ENCODE measurements at regions not wholly inside any gene's neighbourhood (a gene's known extent, or its start where the extent isn't known, plus 50 kb on each side); places are given as distances from the start of the nearest gene placed in this dataset.
"Not testable (repeated sequence)": the region's sequence is repeated elsewhere in the genome, so short reads cannot be mapped to it uniquely, and the experiment has no call there.

DNA sequence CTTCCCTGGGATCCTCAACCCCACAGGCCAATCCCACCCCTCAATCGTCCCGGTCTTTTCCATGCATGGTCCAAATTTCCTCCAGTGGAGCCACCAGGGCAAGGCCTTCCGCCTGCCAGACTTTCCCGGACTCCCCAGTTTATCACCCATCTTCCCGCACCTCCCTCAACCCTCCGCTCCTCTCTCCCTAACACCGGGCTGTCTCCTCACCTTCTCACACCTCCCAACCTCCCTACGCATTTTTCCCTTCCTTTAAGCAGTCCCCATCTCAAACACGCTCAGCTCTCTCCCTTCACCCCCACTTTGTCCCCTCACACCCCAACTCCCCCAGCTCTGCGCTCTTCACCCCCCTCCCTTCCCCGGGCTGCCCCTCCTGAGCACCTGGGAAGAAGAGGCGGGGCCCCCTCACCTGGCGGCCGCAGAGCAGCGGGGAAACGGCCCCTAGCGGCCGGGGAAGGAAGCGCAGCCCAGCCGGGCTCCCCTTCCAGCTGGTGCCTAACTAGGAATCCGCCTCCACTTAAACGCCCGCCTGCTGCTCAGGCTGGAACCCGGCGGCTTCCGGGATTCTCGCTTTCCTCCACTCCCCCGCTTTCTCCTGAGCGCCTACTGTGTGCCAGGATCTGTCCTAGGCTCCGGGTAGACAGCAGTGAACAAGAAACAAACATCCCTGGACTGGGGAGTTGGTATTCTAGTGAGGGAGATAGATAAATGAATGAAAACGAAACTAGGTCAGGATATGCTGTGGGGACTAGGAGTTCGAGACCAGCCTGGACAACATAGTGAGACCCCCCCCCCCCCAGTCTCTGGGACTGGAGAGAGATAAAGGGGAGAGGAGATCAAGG is 126.7 kb downstream of the CRLF3 start:
- not testable (repeated sequence) for TF ChIP-seq EZH2 (IDR thresholded peaks at IDR 0.05; ENCODE audit: low read length, missing control alignments)
- TF ChIP-seq, protein P1, sequence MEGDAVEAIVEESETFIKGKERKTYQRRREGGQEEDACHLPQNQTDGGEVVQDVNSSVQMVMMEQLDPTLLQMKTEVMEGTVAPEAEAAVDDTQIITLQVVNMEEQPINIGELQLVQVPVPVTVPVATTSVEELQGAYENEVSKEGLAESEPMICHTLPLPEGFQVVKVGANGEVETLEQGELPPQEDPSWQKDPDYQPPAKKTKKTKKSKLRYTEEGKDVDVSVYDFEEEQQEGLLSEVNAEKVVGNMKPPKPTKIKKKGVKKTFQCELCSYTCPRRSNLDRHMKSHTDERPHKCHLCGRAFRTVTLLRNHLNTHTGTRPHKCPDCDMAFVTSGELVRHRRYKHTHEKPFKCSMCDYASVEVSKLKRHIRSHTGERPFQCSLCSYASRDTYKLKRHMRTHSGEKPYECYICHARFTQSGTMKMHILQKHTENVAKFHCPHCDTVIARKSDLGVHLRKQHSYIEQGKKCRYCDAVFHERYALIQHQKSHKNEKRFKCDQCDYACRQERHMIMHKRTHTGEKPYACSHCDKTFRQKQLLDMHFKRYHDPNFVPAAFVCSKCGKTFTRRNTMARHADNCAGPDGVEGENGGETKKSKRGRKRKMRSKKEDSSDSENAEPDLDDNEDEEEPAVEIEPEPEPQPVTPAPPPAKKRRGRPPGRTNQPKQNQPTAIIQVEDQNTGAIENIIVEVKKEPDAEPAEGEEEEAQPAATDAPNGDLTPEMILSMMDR (conservative IDR thresholded peaks at IDR 0.05 in 1 of 2, IDR thresholded peaks at IDR 0.05 in 1 of 2; ENCODE audit: low read depth in 1 of 2, low read length in 2 of 2): peak; percentile 59 to 64
